MM.1S (cell line): ENCODE measurements at regions not wholly inside any gene's neighbourhood (a gene's known extent, or its start where the extent isn't known, plus 50 kb on each side); places are given as distances from the start of the nearest gene placed in this dataset.

Experiments used
- EZH2 ChIP-seq: fragments of 300-600 bp; sonication (generic); optimal IDR thresholded peaks from 2 replicates; pipeline ENCODE3; 2017; ENCODE audit warnings: low read depth, mild to moderate bottlenecking, antibody characterized with exemption, low read length, mixed read lengths
- TF ChIP-seq, protein P1 (sequence below): fragments of 300-600 bp; sonication (generic); IDR thresholded peaks from 2 replicates; pipeline ENCODE4 v1.5.1; 2016; ENCODE audit warnings: antibody characterized with exemption, low read length, mixed read lengths

DNA sequence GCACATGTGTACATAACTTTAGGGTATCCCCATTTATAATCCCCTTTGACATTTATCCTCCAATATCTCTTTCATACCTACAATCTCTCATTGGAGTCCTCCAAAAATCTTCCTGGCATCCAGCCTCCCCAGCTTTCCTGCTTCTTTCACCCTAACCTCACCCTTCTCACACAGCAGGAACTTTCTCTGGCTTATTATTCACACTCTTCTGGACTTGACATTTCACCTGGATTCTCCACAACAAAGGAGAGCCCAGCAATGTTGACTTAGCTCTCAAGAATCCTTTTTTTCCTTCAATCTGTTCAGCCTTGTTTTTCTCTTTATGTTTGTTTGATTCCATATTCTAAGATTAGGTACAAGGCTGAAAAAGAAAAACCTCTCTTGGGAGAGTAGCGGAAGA, 783.6 kb upstream of the ACVR2A start:
- TF ChIP-seq, protein P1, sequence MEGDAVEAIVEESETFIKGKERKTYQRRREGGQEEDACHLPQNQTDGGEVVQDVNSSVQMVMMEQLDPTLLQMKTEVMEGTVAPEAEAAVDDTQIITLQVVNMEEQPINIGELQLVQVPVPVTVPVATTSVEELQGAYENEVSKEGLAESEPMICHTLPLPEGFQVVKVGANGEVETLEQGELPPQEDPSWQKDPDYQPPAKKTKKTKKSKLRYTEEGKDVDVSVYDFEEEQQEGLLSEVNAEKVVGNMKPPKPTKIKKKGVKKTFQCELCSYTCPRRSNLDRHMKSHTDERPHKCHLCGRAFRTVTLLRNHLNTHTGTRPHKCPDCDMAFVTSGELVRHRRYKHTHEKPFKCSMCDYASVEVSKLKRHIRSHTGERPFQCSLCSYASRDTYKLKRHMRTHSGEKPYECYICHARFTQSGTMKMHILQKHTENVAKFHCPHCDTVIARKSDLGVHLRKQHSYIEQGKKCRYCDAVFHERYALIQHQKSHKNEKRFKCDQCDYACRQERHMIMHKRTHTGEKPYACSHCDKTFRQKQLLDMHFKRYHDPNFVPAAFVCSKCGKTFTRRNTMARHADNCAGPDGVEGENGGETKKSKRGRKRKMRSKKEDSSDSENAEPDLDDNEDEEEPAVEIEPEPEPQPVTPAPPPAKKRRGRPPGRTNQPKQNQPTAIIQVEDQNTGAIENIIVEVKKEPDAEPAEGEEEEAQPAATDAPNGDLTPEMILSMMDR, result no peak
- TF ChIP-seq EZH2, result no peak
